GM19328 (cell line): ENCODE measurements at regions not wholly inside any gene's neighbourhood (a gene's known extent, or its start where the extent isn't known, plus 50 kb on each side); places are given as distances from the start of the nearest gene placed in this dataset.

ENCODE experiments used
- ATAC-seq: cut with Tn5 transposase; IDR thresholded peaks from one replicate; pipeline ENCODE4 v1.9.1; 2021; ENCODE audit warnings: mild to moderate bottlenecking, moderate library complexity; ENCODE audit not compliant: unreplicated experiment

DNA sequence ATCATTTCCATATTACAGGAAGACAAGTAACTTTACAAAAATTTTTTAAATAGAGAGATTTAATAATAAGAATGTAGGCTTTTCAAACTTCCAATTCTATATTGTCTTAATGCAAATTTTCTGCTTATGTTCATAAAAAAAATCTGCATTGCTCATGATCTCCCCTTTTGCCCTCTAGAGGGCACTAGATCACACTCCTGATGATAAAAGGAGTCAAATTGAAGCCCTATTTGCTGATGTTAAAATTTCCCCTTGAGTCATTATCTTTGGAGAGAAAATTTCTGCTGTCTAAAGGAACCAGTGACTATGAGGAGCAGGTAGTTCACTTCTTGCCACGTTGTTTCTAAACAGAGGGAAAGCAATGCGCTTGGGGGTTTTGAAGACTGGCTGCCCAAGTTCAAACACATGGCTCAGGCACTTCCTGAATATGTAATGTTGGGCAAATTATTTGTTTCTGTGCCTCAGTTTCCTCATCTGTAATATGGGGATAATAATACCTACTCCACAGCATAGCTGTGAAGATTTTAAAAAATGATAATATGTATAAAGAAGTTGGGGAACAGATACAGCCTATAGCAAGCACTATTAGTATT lies 874.2 kb downstream of the TFAP2A start:
- no peak for ATAC-seq

DNA sequence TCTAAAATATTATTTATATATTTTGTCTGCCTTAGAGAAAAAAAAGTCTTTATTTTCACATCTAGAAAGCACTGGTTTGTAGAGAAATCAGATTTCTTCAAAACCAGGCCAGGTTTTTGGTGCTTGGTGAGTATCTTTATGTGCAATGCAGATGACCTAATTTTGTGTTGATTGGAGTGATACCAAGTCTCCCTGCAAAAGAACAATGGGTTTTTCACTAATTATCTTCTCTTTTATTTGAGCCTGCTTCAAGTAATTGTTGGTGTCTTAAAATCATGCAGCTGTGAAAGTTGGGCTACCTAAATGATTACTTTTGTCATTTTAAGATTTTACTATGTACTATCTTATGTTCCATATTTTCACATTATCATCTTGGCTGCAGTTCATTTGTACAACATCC lies 874.7 kb downstream of the TFAP2A start:
- no peak for ATAC-seq

DNA sequence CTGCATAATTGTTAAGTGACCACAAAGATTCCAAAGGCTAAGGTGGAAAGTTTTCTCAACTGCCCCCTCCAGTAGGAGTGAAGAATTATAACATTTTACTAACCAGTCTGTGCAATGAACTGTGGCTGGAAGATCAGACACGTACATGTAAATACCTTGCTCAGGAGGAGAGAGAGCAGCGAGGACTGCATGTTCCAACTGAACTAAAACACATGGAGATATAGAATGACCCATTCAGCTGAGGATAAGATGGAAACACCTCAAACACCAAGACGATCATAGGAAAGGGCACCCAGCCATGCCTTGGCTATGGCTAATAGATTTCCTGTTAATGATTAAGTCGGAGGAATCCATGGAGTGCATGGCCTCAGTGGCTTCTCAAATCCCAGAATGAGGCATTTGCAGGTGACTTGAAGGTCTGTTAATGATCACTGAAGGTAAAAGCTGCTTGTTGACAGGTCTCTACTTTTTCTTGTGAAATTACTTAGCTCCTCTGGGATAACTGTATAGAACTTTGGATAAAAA lies 875.6 kb downstream of the TFAP2A start:
- no peak for ATAC-seq

- no peak for ATAC-seq
Measured at GRCh38 chr6:9537381-9537780, 877.5 kb downstream of the TFAP2A start.

DNA sequence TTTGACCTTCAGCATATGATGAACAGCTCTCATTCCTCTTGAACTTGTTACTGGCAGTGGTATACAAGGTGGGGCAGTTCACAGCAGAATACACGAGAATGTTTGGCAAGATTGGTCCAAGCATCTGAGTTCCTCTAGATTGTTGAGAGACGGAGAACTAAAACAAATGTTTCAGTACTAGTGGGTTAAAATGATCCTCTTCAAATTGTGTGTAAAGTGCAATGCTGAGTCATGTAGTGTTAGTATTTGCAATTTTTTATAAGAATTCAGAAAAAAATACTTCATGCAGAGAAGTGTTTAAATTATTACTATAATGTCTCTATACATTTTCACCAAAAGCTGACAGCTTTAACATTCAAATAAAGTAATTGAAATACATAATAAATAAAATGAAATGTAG lies 879.8 kb downstream of the TFAP2A start:
- no peak for ATAC-seq

- ATAC-seq = no peak
Measured at GRCh38 chr6:9532621-9533557, 882.0 kb downstream of the TFAP2A start.

DNA sequence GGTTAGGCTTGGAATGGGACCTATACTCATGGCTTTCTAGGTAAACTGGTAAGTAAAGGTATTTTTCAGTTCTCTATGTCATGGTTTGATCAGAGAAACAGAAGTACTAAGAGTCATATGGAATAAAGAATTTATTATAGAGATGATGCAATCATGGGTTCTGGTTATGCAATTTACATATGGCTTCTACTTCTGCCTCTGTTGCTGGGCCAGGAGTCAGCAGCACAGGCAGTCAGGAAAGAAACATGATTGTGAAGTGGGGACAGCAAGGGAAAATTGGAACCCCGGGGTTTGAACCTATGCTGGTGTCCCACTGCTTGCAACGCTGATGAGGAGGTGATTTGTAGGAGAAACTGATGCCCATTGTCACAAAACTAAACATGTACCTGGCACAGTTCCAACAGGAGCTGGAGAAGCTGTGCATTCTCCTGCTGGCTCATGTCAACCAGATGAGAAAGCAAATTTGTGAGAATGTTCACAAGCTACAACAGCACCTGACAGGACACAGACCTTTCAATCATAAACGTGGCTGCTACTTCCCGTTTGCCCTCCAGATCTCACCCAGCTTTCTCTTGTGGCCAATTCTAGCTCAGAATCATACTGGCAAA lies 887.1 kb downstream of the TFAP2A start:
- ATAC-seq = no peak

DNA sequence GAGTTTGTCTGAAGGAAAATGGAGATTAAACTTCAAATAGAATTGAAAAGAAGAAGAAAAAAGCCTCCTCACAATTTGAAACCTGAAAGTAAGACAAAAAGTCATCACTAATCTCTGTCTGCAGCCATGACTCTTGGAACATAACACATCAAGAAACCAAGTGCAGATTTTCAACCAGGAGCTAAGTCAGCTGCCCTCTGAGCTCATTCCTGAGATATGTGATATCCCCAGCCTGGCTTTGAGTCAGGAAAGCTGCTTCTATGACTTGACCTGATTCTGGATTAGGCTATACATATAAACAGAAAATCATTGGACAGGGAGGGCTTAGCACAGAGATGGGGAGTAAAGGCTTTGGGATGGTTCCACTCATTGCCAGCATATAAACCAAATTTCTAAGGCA lies 891.4 kb downstream of the TFAP2A start:
- no peak for ATAC-seq

- ATAC-seq = no peak
Measured at GRCh38 chr6:9522101-9522500, 892.8 kb downstream of the TFAP2A start.

DNA sequence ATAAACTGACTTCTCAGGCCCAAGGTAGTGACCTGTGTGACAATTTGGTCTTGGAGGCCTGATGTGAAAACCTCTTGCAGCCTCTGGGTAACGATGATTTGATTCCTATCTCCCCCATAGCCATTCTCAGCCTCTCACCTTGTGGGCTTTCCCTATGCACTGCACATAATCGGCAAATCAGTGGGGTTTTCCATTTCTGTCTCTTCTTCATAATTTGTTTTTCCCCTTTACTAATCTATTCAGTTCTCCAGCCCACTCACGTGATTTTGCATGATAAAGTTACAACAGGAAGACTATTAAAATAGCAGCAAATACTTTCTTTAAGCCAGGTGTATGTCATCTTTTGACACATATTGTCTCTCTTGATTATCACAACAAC lies 893.7 kb downstream of the TFAP2A start:
- no peak for ATAC-seq

DNA sequence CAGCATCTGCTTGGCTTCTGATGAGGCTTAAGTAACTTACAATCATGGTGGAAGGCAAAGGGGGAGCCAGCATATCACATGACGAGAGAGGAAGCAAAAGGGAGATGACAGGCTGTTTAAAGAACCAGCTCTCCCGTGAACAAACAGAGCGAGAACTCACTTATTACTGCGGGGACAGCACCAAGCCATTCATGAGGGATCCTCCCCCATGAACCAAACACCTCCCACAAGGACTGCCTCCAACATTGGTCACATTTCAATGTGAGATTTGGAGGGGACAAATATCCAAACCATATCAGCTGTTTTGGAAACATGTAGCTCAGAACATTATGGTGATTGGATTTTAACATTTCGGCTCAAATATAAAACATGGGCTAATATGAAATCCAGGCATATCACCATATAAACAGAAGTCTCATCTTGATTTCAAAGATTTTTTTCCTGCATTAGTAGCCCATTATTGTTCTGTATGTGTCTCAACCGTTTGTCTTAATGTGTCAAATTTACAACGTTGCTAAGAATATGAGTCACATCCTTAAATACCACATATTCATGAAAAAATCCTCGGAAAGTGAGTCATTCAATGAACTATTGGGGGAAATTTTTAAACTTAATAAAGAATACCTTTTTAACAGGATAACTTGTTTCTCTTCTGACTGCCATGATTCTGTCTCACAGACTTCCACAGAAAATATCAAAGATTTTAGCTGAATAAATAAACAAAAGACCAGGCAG lies 894.3 kb downstream of the TFAP2A start:
- no peak for ATAC-seq

- ATAC-seq = no peak
Measured at GRCh38 chr6:9518431-9518830, 896.4 kb downstream of the TFAP2A start.

- no peak for ATAC-seq
Measured at GRCh38 chr6:9517806-9518205, 897.1 kb downstream of the TFAP2A start.

DNA sequence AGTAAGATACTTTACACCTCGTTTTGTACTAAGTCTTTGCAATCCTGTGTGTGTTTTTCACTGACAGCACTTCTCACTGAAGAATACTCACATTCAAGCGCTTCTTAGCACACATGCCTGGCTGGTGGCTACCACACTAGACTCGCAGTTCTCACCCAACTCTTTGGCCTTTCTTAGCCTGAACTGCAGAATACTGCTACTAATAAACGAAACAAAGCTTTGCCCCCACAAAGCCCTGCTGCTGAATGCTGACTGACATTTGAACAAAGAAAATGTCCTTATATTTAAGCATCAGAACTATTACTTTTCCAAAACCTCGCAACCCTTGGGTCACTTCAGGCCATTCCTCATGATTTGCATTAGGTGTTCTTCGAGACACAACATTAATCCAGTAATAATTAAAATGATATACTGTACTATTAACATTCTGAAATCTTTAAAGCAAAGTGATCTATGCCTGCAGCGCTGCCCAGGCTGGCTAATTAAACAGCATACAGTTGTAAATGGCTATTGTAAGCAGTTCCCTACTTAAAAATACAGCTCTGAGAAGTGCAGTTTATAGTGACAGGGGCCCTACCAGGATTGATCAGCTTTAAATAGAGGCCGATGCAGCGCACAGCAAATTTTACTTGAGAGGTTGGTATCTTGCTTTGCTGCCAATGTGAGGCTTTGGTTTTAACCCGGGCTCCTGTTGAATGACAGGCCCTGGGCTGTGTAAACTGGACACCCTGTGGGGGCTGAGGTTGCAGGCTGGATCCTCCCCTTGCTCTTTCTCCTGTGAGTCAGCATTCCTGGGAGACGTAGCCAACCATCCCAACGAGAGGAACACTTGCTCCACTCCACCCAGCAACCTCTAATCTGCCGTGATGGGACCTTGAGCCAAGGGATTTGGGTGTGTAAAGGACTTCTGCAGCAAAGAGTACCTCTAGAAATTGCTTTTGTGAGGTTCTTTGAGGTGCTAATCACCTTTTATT lies 899.0 kb downstream of the TFAP2A start:
- no peak for ATAC-seq

GRCh38 chr6:9514146-9514545 lies 900.7 kb downstream of the TFAP2A start:
- no peak for ATAC-seq

DNA sequence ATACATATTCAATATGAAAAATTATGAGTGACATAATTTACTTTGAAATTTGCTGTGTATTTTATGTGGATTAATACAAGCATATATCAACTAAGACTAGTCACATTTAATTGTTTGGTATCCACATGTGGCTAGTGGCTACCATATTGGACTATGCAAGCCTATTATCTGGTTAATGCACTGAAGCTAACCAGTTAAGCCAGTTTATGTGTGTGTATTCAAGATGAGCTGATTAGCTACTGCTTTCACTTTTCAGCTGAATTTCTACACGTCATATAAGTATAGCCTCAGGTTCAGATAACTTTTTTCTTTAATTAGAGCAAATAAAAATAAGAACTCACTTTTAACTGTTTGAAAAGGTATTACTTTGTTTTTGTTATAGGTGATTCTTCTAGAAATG lies 903.7 kb downstream of the TFAP2A start:
- no peak for ATAC-seq

DNA sequence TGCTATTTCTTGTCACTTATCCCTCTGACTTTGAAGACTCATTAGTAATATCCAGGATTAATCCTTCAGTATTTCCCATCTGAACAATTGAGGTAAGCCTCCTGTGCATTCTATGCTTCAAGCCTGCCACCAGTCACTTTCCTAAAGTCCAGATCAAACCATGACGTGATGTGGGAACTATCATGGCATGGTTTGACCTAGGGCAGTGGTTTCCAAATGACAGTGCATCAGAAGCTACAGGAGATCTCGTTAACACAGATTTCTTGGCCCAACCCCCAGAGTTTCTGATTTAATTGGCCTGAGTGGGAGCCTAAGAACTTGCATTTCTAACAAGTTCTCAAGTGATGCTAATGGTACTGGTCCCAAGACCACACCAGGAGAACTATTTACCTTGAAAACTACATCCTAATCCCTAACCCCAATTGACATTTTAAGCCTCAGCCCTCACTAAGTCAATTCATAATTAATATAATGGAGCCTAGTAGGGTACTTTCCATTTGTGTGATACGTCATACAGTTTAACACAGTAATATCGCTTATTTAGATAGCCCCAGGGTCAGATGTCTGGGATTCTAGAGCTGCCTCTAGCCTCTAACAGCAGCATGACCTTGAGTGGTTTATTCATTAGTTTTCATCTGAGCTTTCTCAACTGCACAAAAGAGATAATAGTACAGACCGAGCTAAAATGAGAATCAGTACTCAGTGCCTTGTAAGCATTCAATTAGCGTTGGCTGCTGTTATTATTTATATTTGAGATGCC lies 907.6 kb downstream of the TFAP2A start:
- ATAC-seq = no peak

DNA sequence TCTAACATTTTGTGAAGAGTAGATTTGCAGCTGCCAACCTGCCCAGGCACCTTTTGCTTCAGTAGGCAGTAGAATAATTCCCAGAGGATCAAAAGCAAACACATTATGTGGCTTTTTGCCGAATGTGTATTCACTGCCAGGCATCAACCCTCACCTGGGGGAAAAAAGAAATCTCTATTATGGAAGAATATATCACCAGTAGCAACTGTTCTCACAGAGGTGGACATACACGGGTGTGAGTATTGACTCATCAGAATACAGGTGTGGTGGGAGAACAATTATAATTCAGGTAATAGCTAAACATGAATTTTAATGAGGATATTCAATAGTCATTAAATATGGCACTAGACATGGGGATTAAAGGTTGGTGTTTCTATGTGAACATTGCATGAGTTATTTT lies 910.7 kb downstream of the TFAP2A start:
- ATAC-seq = no peak

- ATAC-seq = no peak
Measured at GRCh38 chr6:9503111-9503761, 911.6 kb downstream of the TFAP2A start.
